Stomach (tissue), 8 donors: ENCODE measurements at regions not wholly inside any gene's neighbourhood (a gene's known extent, or its start where the extent isn't known, plus 50 kb on each side); places are given as distances from the start of the nearest gene placed in this dataset.
A peak's percentile ranks its signal among the peaks of the same experiment; 100 is the strongest.

Experiments used
- DNase-seq, 2 donors: peaks; one replicate each; pipeline versions ENCODE4 v3.0.0 to v3.0.0-alpha.2; 2013 to 2019
- H3K27ac ChIP-seq, 5 donors: fragments of 200-600 bp in 4 of 5; sonication (generic) in 4 of 5; one replicate each; pipeline ENCODE4 v1.5.1; 2013 to 2019; ENCODE audit warnings: mild to moderate bottlenecking in 1 of 5, moderate library complexity in 1 of 5
- H3K27me3 ChIP-seq, 3 donors: fragments of 200-600 bp; sonication (generic); one replicate each; pipeline ENCODE4 v1.5.1; 2017 to 2019; ENCODE audit warnings: mixed run types in 1 of 3
- H3K36me3 ChIP-seq, 4 donors: fragments of 200-600 bp; sonication (generic); 1 replicate in 3 of 4; 2 replicates in 1 of 4; pipeline ENCODE4 v1.5.1; 2016 to 2019
- H3K4me1 ChIP-seq, 4 donors: fragments of 200-600 bp; sonication (generic); one replicate each; pipeline ENCODE4 v1.5.1; 2016 to 2019
- H3K4me3 ChIP-seq, 4 donors: fragments of 200-600 bp; sonication (generic) in 3 of 4; one replicate each; pipeline ENCODE4 v1.5.1; 2016 to 2019; ENCODE audit warnings: mild to moderate bottlenecking in 1 of 4
- H3K9me3 ChIP-seq, 4 donors: fragments of 200-600 bp; sonication (generic); one replicate each; pipeline ENCODE4 v1.5.1; 2016 to 2019
- CTCF ChIP-seq, 7 experiments: fragments of 450-650 bp in 4 of 7; fragments of 200-600 bp in 3 of 7; sonication (generic) in 3 of 7; IDR thresholded peaks; one replicate each; pipeline ENCODE4 v1.5.1; 2016 to 2019; ENCODE audit warnings: antibody characterized with exemption in 7 of 7, control low read depth in 2 of 7, mild to moderate bottlenecking in 1 of 7
- EP300 ChIP-seq: sonication (generic); formaldehyde crosslinking; IDR thresholded peaks from one replicate; pipeline ENCODE4 v1.6.1; 2017; ENCODE audit warnings: antibody characterized with exemption
- POLR2A ChIP-seq, 4 donors: fragments of 450-650 bp; IDR thresholded peaks; one replicate each; pipeline ENCODE4 v1.6.1; 2016; ENCODE audit warnings: antibody characterized with exemption in 4 of 4, control low read depth in 2 of 4, mild to moderate bottlenecking in 1 of 4, moderate library complexity in 1 of 4
- POLR2AphosphoS5 ChIP-seq, 3 donors: sonication (generic); formaldehyde crosslinking; IDR thresholded peaks; one replicate each; pipeline ENCODE4 v1.6.1; 2016; ENCODE audit warnings: antibody characterized with exemption in 3 of 3
- WGBS, 5 donors: extraction: QIAGEN DNeasy Blood & Tissue Kit in 3 of 5; methylation state at CpG; one replicate each; pipeline versions ENCODE4 v1.1.5 to v1.1.7; 2013 to 2018; 5-methylcytosine and 5-hydroxymethylcytosine counted together
- intact Hi-C: fragments of 100-400 bp; cut with DNase I; formaldehyde crosslinking; loops from one replicate; pipeline ENCODE4 v1.15.1; 2023; ENCODE audit warnings: low total_unique reads
- donor health status: healthy with polysubstance abuse.
- donor health status: Bipolar disorder and iron deficiency.
- donor health status: healthy.

GRCh38 chr12:124501112-124501561 is 66.3 kb downstream of the NCOR2 start:
- DNase-seq: no peak
- no peak for TF ChIP-seq EP300
- no peak for TF ChIP-seq POLR2AphosphoS5 (IDR thresholded peaks at IDR 0.05)
- no peak for TF ChIP-seq CTCF (IDR thresholded peaks at IDR 0.05)
- no peak for TF ChIP-seq POLR2A (IDR thresholded peaks at IDR 0.05)
- Histone ChIP-seq H3K9me3 (no peaks in the 10 kb centered on the region), H3K27ac (peak overlapping the region in 2 of 5 donors; percentile 43 to 75), H3K4me3 (no peak overlapping the region), H3K4me1 (peaks cover 57 to 91% (median 79%) of the 10 kb centered on the region in 4 donors), H3K27me3 (no peaks in the 10 kb centered on the region), H3K36me3 (no peaks in the 10 kb centered on the region)
- 77 to 86% (median 80%) methylated on average over 10 to 17 of the region's 17 CpGs for WGBS, 5 donors
- intact Hi-C loops: loop anchor here (10.0 kb wide), 1 partner anchor 64 kb away; the partner anchor contains the start of gene NCOR2

- peaks cover 44 to 83% (median 70%) of the 10 kb centered on the region in 4 donors for H3K4me1 ChIP-seq
- WGBS, 5 donors: 82 to 94% (median 92%) methylated on average over 9 to 11 of the region's 11 CpGs
- no peaks in the 10 kb centered on the region for H3K27me3 ChIP-seq
- intact Hi-C loops: loop anchor here (10.0 kb wide), 1 partner anchor 65 kb away; the partner anchor contains the start of gene NCOR2
- H3K9me3 ChIP-seq: no peaks in the 10 kb centered on the region
- peaks cover 1 to 5% (median 4%) of the 10 kb centered on the region in 4 donors for H3K36me3 ChIP-seq
- peak overlapping the region in 2 of 5 donors; percentile 43 to 75 for H3K27ac ChIP-seq
- no peak overlapping the region for H3K4me3 ChIP-seq
- no peak for DNase-seq
- TF ChIP-seq EP300 (no peak), POLR2AphosphoS5 (IDR thresholded peaks at IDR 0.05) (no peak), POLR2A (IDR thresholded peaks at IDR 0.05) (no peak), CTCF (IDR thresholded peaks at IDR 0.05) (no peak)
Measured at GRCh38 chr12:124499898-124500244, 67.5 kb downstream of the NCOR2 start.

- Histone ChIP-seq H3K27me3 (no peaks in the 10 kb centered on the region), H3K27ac (peak overlapping the region in 4 of 5 donors; percentile 62 to 75 (median 66)), H3K36me3 (peaks cover 7 to 11% (median 10%) of the 10 kb centered on the region in 4 donors), H3K4me1 (peaks cover 38 to 77% (median 65%) of the 10 kb centered on the region in 4 donors), H3K4me3 (no peak overlapping the region), H3K9me3 (no peaks in the 10 kb centered on the region)
- intact Hi-C loops: no loop called here
- TF ChIP-seq EP300: no peak
- no peak for TF ChIP-seq POLR2AphosphoS5 (IDR thresholded peaks at IDR 0.05)
- no peak for TF ChIP-seq POLR2A (IDR thresholded peaks at IDR 0.05)
- no peak for TF ChIP-seq CTCF (IDR thresholded peaks at IDR 0.05)
- no peak for DNase-seq
- 86 to 88% (median 87%) methylated on average over 18 to 20 of the region's 20 CpGs for WGBS, 5 donors
Measured at GRCh38 chr12:124499190-124499753, 68.1 kb downstream of the NCOR2 start.

- H3K9me3 ChIP-seq: no peaks in the 10 kb centered on the region
- TF ChIP-seq POLR2A (IDR thresholded peaks at IDR 0.05) (no peak), POLR2AphosphoS5 (IDR thresholded peaks at IDR 0.05) (no peak), CTCF (IDR thresholded peaks at IDR 0.05) (no peak), EP300 (no peak)
- intact Hi-C loops: no loop called here
- peaks cover 33 to 74% (median 61%) of the 10 kb centered on the region in 4 donors for H3K4me1 ChIP-seq
- WGBS, 5 donors: 38 to 43% (median 40%) methylated on average over 20 to 24 of the region's 24 CpGs
- peak in 1 of 2 donors; percentile 75 for DNase-seq
- no peaks in the 10 kb centered on the region for H3K27me3 ChIP-seq
- no peak overlapping the region for H3K4me3 ChIP-seq
- peak overlapping the region; percentile 37 to 75 (median 65) for H3K27ac ChIP-seq
- H3K36me3 ChIP-seq: peaks cover 10 to 18% (median 18%) of the 10 kb centered on the region in 4 donors
Measured at GRCh38 chr12:124498275-124499189, 68.9 kb downstream of the NCOR2 start.
